Stimulated activated CD4-positive, alpha-beta T cell treated with anti-CD3 and anti-CD28 coated beads, Interleukin-12 subunit alpha, Interleukin-12 subunit beta, amount 100 ng/mL, for 4 hours (primary cell): ENCODE measurements at regions not wholly inside any gene's neighbourhood (a gene's known extent, or its start where the extent isn't known, plus 50 kb on each side); places are given as distances from the start of the nearest gene placed in this dataset.
"Not testable (repeated sequence)": the region's sequence is repeated elsewhere in the genome, so short reads cannot be mapped to it uniquely, and the experiment has no call there.

Source experiments
- DNase-seq: peaks from one replicate; pipeline ENCODE4 v3.0.0-alpha.2; 2020

DNA sequence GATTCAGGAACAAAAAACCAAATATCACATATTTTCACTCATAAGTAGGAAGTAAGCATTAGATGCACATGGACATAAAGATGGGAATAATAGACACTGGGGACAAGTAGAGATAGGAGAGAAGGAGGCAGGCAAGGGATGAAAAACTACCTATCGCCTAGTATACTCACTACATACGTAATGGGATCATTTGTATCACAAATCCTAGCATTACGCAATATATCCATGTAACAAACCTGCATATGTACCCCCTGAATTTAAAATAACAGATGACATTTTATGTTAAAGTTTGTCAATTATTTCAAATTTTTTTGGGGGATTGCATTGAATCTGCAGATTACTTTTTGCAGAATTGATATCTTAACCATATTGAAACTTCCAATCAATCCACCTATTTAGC is 660.5 kb upstream of the MAN1A1 start:
- no peak for DNase-seq

DNA sequence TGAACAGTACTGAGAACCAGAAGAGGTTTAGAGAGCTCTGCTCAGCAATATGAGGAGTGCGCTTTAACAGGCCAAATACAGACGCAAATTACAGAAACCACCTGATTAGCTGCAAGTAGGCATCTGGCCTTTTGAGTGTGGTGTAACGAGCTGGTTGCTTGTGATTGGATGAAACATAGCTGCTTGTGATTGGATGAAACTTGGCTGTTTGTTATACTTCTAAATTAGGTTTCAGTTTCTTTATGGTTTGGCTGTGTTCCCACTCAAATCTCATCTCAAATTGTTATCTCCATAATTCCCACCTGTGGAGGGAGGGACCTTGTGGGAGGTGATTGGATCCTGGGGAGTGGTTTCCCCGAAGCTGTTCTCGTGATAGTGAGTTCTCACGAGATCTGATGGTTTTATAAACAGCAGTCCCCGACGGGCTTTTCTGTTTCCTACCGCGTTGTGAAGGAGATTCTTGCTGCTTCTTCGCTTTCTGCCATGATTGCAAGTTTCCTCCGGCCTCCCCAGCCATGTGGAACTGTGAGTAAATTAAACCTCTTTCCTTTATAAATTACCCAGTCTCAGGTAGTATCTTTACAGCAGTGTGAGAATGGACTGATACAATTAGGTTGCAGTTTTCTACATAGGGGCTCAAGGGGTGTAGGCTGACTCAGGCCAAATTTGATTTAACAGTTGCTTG is 655.9 kb upstream of the MAN1A1 start:
- DNase-seq, result no peak

DNA sequence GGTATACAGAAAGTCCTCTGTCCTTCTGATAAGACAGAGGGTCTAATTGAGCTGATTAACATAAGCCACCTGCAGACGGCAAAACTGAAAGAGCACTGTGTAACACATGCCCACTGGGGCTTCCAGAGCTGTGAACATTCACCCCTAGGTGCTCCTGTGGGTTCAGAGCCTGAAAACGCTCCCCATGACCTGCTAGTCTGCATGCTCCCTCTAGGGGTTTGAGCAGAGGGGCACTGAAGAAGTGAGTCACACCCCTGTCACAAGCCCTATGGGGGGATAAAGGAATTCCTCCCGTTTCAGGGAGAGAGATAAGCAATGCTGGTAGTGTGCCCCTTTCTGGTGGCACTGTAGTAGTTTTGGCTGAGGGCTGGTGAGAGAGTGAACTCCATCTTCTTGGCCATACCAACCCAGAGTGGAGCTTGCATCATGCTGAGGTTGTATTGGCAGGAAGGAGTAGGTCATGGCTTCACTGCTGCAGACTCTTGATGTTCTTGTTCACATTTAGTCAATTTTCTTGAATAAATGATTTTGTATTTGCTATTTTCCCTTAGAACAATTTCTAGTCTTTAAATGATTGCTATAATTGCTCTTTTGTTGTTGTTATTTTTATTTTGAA is 637.5 kb upstream of the MAN1A1 start:
- DNase-seq, result no peak

DNA sequence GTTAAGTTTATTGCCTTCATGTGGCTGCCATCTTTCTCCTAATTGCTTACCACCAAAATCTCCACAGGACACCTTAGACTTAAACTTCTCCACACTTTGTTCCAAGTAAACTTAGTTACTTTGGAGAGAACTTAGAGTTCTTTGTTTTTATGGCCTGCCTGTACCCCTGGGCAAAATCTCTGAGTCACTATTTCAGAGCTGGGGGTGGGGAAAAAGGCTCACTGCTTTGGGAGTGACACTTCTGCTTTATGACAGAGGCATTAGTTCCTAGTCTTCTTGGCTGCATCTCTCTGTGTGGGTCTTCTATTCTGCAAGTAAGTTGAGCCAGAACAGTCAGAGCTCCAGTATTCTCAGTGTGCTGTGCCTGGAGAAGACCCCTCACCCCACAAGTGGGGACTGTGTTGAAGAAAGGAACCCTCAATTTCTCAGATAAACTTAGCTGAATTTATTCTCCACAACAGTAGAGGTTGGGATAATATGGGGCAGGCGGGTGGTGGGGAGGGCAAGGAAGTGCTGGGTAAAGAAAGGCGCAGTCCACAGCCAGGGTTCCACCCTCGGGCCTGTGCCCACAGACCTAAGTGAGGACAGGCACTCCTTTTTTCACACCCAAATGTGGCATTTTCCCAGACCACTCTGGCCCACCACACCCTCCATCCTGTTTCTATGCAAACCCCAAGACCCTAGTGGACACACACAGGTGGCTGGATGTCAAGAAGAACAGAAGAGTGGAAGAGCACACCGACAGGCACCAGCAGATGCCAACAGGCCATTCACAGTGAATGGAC is 636.6 kb upstream of the MAN1A1 start:
- DNase-seq, result no peak

DNA sequence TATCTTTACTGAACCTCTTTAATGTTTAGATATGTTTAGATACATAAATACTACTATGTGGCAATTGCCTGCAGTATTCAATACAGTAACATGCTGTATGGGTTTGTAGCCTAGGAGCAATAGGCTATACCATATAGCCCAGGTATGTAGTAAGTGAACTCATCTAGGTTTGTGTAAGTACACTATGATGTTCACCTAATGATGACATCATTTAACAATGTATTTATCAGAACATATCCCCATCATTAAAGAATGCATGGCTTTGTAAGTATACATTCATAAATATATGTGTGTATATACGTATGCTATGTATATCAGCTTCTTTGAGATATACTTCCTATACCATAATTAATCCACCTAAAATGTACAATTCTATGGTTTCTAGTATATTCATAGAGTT is 631.2 kb upstream of the MAN1A1 start:
- DNase-seq, result no peak

DNA sequence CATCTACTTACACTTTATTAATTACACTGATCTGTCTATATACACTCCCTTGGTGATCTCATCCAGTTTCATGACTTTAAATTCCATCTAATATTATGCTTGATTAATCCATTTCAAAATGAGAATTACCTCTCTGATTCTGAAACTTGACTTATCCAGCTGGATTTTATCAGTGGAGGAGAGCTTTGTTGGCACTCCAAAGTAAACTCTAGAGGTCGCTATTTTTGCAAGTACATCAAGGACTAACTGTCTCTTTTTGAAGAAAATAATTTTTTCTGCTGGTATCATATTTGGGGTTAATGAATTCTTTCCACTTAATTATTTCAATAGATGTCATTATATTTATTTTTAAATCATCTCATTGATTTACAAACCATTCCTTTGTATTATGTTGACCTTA is 630.3 kb upstream of the MAN1A1 start:
- no peak for DNase-seq

DNA sequence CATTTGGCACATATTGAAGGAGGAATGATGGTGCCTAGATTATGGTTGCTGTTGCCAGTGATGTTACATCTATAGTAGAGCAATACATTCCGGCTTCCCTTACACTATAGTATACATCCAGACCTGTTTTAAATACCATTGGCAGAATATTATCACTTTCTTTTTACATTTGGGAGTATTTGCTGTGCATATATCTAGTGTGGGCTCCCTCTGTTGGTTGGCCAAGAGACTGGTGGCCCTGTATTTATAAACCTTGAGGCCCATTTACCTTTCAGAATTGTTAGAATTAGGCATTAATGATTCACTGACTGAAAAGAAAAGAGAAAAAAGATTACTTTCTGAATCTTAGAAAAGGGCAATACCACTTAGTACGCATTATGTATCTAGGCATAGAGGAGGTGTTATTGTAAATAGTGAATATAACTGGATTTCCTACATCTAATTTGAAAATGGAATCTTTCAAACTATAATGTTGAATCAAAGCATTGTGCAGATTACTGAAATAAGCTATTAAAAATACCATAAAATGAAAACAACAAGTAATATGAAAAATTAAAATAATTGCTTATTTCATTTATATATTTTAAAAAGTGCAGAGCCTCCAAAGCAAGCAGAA is 628.8 kb upstream of the MAN1A1 start:
- DNase-seq, result no peak

DNA sequence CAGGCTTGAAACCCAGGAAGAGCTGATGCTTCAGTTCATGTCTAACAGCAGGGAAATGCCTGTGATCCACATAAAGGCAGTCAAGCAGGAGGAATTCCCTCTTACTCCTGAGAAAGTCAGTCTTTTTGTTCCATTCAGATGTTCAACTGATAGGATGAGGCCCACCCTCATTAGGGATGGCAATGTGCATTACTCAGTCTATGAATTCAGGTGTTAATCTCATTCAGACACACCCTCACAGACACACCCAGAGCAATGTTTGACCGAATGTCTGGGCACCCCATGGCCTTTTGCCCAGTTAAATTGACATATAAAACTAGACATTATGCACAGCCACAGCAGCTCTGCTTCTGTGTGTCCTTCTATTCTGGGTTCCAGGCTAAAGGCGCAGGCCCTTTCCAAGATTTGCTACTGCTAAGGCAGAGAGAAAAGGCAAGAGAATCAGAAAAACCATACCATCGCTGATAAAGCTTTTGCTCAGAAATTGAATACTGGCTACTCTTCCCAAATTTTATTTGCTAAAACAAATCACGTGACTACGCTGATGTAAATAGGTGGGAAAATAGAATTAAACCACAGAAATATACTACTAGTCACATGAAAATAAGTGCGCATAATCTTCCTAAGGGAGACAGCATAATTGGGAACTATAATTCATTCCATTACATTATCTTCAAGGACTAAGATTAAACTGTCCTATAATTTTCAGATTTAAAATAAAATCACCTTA is 625.0 kb upstream of the MAN1A1 start:
- DNase-seq, result no peak

DNA sequence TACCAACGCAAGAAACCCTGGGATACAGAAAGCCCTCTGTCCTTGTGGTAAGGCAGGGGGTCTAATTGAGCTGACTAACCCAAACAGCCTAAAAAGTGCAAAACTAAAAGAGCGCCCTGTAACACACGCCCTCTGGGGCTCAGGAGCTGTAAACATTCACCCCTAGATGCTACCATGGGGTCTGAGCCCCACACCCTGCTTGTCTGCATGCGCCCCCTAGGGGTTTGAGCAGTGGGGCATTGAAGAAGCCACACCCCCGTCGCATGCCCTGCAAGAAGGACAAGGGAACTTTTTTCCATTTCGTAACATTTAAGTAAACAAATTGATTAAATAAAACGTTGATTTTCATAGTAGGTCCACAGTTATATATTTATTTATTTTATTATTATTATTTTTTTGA is 616.9 kb upstream of the MAN1A1 start:
- no peak for DNase-seq

DNA sequence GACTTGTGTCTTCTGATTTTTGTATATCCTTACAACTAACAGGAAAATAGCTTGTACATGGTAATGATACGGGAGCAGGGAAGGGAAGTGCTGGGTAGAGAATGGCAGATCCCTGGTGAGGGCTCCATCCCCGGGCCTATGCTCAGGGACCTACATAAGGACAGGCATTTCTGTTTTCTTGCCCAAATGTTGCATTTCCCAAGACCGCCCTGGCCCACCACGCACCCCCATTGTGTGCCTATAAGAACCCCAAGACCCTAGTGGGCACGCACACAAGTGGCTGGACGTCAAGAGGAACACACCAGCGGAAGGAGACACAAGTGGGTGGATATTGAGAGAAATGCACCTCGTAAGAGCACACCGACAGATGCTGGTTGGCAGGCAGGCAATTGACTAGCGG is 616.3 kb upstream of the MAN1A1 start:
- no peak for DNase-seq

DNA sequence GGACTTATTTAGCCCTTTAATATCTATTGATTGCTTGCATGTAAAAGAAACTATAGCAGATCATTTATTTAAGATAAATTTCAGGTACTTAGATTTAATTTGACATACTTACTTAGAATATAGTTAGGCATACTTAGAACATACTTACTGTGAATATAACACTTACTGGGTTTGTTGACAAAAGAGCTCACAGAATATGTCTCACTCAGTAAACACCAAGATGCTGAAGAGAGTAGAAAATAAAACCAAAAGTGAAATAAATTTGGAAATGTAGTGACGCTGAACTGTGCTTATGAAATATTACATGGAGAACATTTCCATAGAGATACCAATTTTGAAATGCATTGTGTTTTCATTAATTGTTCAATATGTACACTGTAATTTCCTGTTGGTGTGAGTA is 615.4 kb upstream of the MAN1A1 start:
- DNase-seq, result no peak

DNA sequence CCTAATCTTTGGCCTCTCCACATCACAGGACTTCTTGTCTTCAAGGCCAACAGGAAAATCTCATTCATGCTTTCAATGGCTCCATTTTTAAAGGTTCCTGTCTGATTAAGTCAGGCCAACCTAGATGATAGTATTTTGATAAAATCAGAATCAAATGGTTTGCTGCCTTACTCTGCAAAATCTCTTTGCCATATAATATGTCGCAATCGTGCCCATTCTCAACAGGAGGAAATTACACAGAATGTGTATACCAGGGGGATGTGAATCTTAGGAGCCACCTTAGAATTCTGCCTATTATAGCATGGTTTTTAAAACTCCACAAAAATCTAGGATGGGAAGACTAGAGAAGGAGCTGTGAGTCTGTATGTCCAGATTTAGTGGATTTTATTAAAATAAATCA is 612.9 kb upstream of the MAN1A1 start:
- no peak for DNase-seq

DNA sequence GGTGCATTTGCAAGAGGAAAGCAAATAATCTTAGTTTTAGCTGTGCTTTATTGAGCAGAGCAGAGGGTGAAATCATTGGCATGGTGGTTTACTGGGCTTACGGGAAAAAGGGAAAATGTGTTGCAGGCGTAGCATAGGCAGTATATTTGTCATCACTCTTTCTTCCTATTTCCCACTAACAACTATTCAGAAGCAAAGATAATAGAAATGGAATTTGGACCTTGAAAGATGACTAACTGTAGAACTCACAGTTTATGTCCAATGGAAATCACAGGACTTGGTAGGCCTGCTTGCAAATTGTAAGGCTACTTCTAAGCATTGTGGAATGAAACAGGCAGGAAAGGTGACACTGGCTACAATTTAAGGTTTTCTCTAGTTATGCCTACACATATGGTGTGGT is 611.9 kb upstream of the MAN1A1 start:
- no peak for DNase-seq

DNA sequence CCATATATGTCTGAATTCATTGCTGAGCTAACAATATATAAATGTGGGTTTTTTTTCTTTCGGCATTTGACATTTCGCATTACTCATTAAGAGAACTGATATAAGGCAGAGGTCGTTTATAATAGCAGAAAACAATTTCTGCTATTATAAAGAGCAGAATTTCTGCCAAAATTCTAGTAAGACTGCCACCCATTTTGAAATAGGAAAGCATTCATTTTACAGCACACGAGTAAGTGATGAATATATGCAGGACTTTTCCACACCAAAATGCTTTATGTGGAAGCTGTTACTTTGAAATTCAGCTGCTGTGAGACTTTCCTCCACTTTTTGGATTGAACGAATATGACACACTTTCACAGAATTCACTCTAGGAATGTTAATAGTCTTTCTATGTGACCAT is 610.9 kb upstream of the MAN1A1 start:
- DNase-seq, result no peak

DNA sequence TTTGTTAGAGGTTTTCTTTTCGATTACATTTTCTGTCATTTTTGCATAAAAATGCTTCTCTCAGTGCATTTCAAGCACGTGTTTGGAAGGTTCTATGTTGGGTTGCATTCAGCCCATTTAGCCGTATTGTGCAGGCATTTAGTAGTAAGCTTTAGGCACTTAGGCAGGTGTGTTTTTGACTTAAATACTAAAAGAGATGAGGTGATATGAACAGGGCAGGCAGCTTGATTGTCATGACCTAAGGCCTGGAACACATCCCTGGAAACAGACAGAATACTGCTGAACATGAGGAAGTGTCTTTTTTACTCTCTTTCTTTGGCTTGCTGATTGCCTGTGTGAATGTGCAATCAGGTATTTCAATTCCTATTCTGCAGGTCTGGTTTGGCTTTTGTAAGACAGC is 610.5 kb upstream of the MAN1A1 start:
- no peak for DNase-seq

DNA sequence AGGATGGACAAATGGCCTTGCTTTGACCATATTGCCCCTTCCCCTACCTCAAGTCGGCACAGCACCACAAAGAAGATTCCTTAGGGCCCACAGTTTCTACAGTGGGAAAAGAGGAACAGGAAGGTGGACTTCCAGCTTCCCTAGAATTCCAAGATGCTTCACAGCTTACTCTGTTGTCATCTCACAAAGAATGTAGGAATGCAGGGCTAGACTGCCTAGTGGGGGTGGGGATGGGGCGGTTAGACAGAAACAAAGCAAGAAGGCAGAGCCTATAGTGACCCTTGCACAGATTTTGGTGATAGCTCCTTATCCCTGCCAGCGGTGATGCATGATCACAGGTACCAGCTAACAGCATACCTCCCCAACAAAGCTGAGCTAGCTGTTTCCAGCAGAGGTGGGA is 607.6 kb upstream of the MAN1A1 start:
- DNase-seq, result no peak

DNA sequence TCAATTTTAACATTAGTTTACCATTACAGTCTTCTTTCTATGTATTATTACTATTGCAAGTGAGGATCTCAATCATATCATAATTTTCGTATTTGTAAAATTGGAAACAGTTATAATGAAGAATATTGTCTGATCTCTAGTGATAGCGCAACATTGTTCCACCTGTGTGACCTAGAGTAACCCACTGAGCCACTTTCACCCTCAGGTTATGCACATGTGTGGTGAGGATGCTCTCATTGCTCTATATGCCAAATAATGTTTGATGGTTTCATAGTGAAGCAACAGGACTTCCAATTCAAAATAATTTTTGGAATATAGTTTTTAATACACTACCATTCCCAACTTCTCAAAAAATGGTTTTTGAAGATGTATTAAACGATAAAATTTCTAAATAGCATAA is 603.1 kb upstream of the MAN1A1 start:
- DNase-seq, result no peak

DNA sequence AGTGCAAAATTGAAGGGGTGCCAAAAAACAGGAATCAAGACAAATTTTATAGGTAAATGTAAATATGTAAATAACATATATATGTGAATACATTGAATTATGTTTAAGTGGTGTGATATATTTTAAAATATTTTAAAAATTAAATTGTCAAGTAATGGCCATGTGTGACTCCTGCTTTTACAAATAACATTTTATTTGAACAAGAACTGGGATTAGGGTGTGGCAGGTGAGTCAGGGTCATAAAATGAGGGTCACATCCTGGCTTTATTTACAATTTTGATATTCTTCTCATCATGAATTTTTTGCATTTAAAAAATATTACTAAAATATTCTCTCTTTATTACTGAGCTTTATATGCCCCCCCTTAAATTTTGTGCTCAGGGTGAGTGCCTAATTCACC is 601.1 kb upstream of the MAN1A1 start:
- DNase-seq, result no peak

DNA sequence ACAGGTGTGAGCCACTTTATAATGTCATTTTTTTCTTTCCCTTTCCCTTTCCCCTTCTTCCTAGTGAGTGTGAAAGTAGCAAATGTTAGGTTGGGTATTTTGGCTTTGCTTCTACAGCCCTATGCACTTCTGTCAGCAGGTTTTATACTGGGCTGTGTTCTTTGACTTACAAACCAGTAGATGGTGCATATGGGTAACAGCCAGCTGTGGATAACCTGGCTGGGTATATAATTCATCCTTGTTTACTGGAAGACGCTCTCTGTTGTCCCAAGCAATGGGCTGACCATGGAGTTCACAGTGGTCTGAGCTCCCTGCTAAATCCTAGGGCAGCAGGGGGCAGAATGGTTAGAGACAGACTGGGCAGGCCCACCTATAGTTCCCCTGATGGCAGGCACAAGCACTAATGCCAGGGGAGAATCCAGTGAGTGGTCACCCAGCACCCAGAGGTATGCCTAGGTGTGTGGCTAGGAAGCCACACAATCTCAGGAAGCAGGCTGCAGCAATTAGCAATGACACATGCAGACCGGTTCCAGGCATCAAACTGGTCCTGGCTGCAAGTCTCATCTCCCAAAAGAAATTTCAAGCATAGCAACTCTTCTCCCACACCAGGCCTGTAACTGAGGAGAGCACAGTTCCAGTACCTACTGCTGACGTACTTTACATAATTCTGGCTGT is 592.7 kb upstream of the MAN1A1 start:
- DNase-seq, result no peak

DNA sequence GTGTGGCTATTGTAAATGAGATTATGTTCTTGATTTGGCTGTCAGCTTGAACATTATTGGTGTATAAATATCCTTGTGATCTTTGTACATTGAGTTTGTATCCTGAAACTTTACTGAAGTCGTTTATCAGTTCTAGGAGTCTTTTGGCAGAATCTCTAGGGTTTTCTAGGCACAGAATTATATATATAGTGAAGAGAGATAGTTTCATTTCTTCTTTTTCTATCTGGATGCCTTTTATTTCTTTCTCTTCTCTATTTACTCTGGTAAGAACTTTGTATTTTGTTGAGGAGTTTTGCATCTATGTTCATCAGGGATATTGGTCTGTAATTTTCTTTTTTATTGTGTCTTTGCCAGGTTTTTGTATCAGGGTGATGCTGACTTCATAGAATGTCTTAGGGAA is 589.2 kb upstream of the MAN1A1 start:
- no peak for DNase-seq

DNA sequence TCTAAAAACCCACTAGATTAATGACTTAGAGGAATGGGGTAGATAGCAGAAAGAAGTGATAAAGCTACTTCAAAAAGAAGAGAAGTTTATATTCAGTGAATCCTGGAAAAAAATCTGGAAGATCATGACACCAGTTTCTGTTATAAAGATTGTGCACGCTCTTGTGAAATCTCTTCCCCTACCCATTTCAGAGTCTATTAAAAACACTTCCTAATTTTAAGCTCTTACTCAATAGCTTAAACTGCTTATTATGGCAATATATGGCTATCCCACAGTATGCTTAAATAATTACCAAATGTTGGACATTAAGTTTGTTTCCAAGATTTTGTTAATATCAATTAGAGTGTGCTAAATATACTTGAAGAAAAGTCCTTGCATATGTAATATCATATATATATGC is 585.3 kb upstream of the MAN1A1 start:
- no peak for DNase-seq

DNA sequence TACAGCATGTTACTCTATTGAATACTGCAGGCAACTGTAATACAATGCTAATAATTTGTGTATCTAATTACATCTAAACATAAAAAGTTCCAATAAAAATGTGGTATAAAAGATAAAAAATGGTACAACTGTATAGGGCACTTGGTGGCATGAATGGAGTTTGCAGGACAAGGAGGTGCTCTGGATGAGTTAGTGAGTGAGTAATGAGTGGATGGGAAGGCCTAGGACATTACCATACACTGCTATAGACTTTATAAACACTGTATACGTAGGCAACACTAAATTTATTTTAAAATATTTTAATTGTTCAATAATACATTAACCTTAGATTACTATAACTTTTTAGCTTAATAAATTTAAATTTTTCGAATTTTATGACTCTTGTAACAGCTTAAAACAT is 579.6 kb upstream of the MAN1A1 start:
- no peak for DNase-seq

DNA sequence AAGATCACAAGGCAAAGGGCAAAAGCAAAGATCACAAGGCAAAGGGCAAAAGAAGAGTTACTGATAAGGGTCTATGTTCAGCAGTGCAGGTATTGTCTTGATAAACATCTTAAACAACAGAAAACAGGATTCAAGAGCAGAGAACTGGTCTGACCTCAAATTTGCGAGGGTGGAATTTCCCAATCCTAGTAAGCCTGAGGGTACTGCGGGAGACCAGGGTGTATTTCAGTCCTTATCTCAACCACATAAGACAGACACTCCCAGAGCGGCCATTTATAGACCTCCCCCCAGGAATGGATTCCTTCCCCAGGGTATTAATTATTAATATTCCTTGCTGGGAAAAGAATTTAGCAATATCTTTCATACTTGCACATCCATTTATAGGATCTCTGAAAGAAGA is 575.3 kb upstream of the MAN1A1 start:
- DNase-seq, result not testable (repeated sequence)
